ENCODE measurements at regions not wholly inside any gene's neighbourhood (a gene's known extent, or its start where the extent isn't known, plus 50 kb on each side); places are given as distances from the start of the nearest gene placed in this dataset.

GRCh38 chr12:105935981-105936380, 202.8 kb downstream of the NUAK1 start:
- Histone ChIP-seq H3K4me3 (no peak overlapping the region), H3K9me3 (no peaks in the 10 kb centered on the region), H3K36me3 (no peaks in the 10 kb centered on the region), H3K27ac (no peak overlapping the region), H3K4me1 (no peaks in the 10 kb centered on the region), H3K9ac (ENCODE audit: low read depth in 2 of 2, low read length in 2 of 2) (no peak overlapping the region), H3K27me3 (no peaks in the 10 kb centered on the region)
- DNase-seq = no peak
- intact Hi-C loops (cut with DNase I) = no loop called here
- TF ChIP-seq, protein P1, sequence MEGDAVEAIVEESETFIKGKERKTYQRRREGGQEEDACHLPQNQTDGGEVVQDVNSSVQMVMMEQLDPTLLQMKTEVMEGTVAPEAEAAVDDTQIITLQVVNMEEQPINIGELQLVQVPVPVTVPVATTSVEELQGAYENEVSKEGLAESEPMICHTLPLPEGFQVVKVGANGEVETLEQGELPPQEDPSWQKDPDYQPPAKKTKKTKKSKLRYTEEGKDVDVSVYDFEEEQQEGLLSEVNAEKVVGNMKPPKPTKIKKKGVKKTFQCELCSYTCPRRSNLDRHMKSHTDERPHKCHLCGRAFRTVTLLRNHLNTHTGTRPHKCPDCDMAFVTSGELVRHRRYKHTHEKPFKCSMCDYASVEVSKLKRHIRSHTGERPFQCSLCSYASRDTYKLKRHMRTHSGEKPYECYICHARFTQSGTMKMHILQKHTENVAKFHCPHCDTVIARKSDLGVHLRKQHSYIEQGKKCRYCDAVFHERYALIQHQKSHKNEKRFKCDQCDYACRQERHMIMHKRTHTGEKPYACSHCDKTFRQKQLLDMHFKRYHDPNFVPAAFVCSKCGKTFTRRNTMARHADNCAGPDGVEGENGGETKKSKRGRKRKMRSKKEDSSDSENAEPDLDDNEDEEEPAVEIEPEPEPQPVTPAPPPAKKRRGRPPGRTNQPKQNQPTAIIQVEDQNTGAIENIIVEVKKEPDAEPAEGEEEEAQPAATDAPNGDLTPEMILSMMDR (IDR thresholded peaks at IDR 0.05) = no peak

DNA sequence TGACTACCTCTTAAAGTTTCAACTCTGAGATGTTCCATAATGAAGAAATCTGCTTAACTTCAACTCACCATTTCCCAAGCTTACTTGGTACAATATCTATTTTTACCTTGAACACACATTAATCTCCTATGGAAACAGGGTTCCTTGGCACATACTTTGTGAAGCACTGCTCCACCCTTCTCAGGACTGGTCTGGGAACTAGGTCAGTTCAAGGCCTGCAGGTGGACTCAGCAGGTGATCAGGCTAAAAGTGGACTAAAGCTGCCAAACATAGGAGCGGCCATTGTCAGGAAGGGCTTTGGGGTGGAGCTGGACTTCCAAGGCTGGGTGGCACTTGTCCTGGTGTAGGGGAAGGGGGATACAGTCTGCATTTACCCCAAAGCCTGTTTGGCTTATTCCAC, 202.3 kb downstream of the NUAK1 start:
- intact Hi-C loops (cut with DNase I) = no loop called here

DNA sequence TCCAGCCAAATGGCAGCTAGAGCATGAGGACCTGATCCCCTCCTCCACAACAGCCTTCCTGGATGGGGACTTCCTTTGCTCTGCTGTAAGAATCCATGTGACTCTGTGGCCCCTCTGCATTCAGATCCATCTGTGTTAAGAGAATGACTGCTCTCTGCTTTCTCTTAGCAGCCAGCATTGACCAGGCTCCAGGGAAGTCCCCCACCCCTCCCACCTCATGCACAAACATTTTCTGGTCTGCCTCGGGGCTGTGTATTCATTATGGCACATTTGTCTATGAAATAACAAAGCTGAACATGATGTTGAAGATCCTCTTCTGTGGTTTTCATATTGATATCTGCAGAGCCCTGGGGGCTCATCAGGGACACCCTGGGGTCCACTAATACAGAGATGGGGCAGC, 201.7 kb downstream of the NUAK1 start:
- Histone ChIP-seq H3K4me3 (no peak overlapping the region), H3K36me3 (no peaks in the 10 kb centered on the region), H3K9ac (ENCODE audit: low read depth in 2 of 2, low read length in 2 of 2) (no peak overlapping the region), H3K27me3 (no peaks in the 10 kb centered on the region), H3K27ac (no peak overlapping the region), H3K9me3 (no peaks in the 10 kb centered on the region), H3K4me1 (no peaks in the 10 kb centered on the region)
- intact Hi-C loops (cut with DNase I) = no loop called here
- TF ChIP-seq, protein P1 (IDR thresholded peaks at IDR 0.05) = no peak
- DNase-seq = no peak

More for the DNA sequence above, 202.3 kb downstream of the NUAK1 start:
- H3K4me3 ChIP-seq = no peak overlapping the region
- H3K27ac ChIP-seq = no peak overlapping the region
- H3K27me3 ChIP-seq = no peaks in the 10 kb centered on the region
- no peaks in the 10 kb centered on the region for H3K4me1 ChIP-seq
- no peaks in the 10 kb centered on the region for H3K9me3 ChIP-seq
- DNase-seq = no peak
- H3K9ac ChIP-seq (ENCODE audit: low read depth in 2 of 2, low read length in 2 of 2) = no peak overlapping the region
- TF ChIP-seq, protein P1 (IDR thresholded peaks at IDR 0.05) = no peak
- H3K36me3 ChIP-seq = no peaks in the 10 kb centered on the region

DNA sequence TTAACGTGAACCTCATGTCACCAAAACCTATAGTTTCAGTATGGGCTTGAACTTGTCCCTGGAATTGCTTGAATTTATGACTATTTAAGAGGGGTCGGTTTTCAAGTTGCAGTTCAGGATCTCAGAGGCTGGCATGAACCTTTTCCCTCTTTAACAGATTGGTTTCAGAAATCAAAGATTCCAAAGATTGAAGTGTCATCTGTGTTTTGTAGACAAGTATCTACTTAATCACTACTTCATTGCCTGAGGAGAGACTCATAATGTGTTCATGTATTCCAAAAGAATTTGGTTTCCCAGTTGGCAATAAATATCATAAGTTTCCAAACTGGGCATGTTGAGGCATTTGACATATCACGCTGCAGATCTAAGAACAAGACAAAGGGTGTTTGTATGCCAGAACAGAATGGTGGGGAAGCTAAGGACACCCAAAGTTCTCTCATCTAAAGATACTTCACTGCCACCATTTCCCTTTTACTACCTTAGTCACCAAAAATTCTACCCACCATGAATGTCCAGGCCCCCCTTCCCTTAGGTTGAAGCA, 199.5 kb downstream of the NUAK1 start:
- no peak for DNase-seq
- H3K27me3 ChIP-seq = no peaks in the 10 kb centered on the region
- TF ChIP-seq, protein P1 (IDR thresholded peaks at IDR 0.05) = no peak
- no peak overlapping the region for H3K4me3 ChIP-seq
- H3K27ac ChIP-seq = no peak overlapping the region
- H3K9ac ChIP-seq (ENCODE audit: low read depth in 2 of 2, low read length in 2 of 2) = no peak overlapping the region
- intact Hi-C loops (cut with DNase I) = no loop called here
- no peaks in the 10 kb centered on the region for H3K9me3 ChIP-seq
- no peaks in the 10 kb centered on the region for H3K4me1 ChIP-seq
- H3K36me3 ChIP-seq = no peaks in the 10 kb centered on the region

DNA sequence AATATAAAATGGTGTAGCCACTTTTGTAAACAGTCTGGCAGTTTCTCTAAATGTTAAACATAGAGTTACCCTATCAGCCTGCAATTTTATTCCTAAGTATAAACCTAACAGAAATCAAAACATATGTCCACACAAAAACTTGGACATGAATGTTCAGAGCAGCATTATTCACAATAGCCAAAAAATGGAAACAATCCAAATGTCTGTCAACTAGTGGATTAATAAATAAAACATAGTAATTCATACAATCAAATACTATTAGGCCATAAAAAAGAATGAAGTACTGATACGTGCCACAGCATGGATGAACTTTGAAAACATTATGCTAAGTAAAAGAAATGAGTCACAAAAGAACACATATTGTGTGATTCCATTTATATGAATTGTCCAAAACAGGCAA, 196.5 kb downstream of the NUAK1 start:
- Histone ChIP-seq H3K36me3 (no peaks in the 10 kb centered on the region), H3K27ac (no peak overlapping the region), H3K27me3 (no peaks in the 10 kb centered on the region), H3K9ac (ENCODE audit: low read depth in 2 of 2, low read length in 2 of 2) (no peak overlapping the region), H3K4me3 (no peak overlapping the region), H3K9me3 (no peaks in the 10 kb centered on the region), H3K4me1 (no peaks in the 10 kb centered on the region)
- TF ChIP-seq, protein P1 (IDR thresholded peaks at IDR 0.05) = no peak
- intact Hi-C loops (cut with DNase I) = no loop called here
- DNase-seq = no peak

Measured in colonic mucosa (tissue), 4 donors.